OCI-LY7 (cell line): ENCODE measurements at regions not wholly inside any gene's neighbourhood (a gene's known extent, or its start where the extent isn't known, plus 50 kb on each side); places are given as distances from the start of the nearest gene placed in this dataset.

Experiments
- EZH2phosphoT487 ChIP-seq: fragments of 200-600 bp; sonication (generic); IDR thresholded peaks from 2 replicates; pipeline ENCODE4 v1.6.1; 2018; ENCODE audit warnings: low read depth, borderline replicate concordance, mild to moderate bottlenecking, mixed run types, antibody characterized with exemption, low read length, moderate library complexity, mixed read lengths
- TF ChIP-seq, protein P1 (sequence below): fragments of 200-600 bp; sonication (generic); conservative IDR thresholded peaks from 2 replicates; pipeline ENCODE4 v1.5.1; 2014; ENCODE audit warnings: mild to moderate bottlenecking, antibody characterized with exemption, low read length, moderate library complexity, mixed read lengths

DNA sequence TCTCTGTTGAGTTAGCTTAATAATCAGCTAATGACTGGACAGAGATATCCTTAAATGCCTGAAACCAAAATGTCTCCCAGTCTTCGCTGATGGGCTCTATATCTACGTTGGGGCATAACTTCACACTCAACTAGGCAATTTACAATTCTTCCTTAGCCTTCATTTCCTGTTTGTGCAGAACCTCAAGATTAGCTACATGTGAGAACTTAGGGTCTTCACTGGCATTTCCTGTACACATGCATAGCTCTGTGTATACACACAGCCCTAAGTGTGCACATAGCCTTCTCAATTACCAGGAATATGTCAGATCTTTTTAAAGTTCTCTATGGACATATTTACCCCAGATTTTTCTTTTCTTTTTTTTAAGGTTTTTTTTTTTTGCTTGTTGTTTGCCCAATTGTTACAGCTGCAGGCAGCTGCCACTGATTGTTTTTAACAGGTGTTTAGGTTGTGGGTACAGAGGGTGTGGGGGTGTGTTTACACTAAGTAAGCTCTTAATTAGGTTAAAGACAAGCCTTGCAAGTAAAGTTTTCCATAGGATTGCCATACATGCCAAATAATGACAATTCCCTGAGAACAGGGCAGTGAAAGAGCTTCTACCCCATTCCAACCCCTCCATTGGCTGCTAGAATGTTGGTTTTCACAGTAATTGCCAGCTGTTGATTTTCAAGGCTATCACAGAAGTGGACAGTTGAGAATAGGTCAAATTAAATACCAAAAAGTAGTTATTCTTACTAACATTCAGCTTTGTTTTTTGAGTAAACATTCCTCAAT, 441.0 kb downstream of the TLE4 start:
- TF ChIP-seq, protein P1, sequence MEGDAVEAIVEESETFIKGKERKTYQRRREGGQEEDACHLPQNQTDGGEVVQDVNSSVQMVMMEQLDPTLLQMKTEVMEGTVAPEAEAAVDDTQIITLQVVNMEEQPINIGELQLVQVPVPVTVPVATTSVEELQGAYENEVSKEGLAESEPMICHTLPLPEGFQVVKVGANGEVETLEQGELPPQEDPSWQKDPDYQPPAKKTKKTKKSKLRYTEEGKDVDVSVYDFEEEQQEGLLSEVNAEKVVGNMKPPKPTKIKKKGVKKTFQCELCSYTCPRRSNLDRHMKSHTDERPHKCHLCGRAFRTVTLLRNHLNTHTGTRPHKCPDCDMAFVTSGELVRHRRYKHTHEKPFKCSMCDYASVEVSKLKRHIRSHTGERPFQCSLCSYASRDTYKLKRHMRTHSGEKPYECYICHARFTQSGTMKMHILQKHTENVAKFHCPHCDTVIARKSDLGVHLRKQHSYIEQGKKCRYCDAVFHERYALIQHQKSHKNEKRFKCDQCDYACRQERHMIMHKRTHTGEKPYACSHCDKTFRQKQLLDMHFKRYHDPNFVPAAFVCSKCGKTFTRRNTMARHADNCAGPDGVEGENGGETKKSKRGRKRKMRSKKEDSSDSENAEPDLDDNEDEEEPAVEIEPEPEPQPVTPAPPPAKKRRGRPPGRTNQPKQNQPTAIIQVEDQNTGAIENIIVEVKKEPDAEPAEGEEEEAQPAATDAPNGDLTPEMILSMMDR, result no peak
- no peak for TF ChIP-seq EZH2phosphoT487
